Pancreas (tissue), 10 donors: ENCODE measurements at regions not wholly inside any gene's neighbourhood (a gene's known extent, or its start where the extent isn't known, plus 50 kb on each side); places are given as distances from the start of the nearest gene placed in this dataset.

Source experiments
- ATAC-seq, 4 donors: fragments of 200-7000 bp; cut with Tn5 transposase; one replicate each; pipeline versions ENCODE4 v1.8.0 to v1.9.1; 2020; ENCODE audit warnings: mild to moderate bottlenecking in 4 of 4, moderate library complexity in 4 of 4
- DNase-seq, 6 donors: peaks; one replicate each; pipeline ENCODE4 v3.0.0-alpha.2; 2020
- FAIRE-seq: peaks from 2 replicates; lab custom pipeline; 2012; peaks lifted over from hg19 to GRCh38; lab: Jason Lieb, UNC
- H3K27ac ChIP-seq, 4 donors: fragments of 200-600 bp; sonication (generic); 1 replicate in 3 of 4; 2 replicates in 1 of 4; pipeline versions ENCODE4 v1.5.0 to v1.8.0; 2020
- H3K27me3 ChIP-seq, 4 donors: fragments of 200-600 bp; one replicate each; pipeline ENCODE4 v1.8.0; 2021
- H3K36me3 ChIP-seq, 3 donors: fragments of 200-600 bp; sonication (generic) in 1 of 3; one replicate each; pipeline versions ENCODE4 v1.5.0 to v1.8.0; 2020 to 2021
- H3K4me1 ChIP-seq, 3 donors: fragments of 200-600 bp; one replicate each; pipeline ENCODE4 v1.8.0; 2021
- H3K4me3 ChIP-seq, 4 donors: fragments of 200-600 bp; sonication (generic) in 2 of 4; one replicate each; pipeline versions ENCODE4 v1.5.0 to v1.8.0; 2020 to 2021
- H3K9me3 ChIP-seq, 4 donors: fragments of 200-600 bp; one replicate each; pipeline ENCODE4 v1.8.0; 2021
- CTCF ChIP-seq, 4 donors: fragments of 200-600 bp; sonication (generic) in 3 of 4; IDR thresholded peaks; one replicate each; pipeline versions ENCODE4 v1.5.0 to v1.8.0; 2021; ENCODE audit warnings: antibody characterized with exemption in 4 of 4
- WGBS, 2 donors: extraction: QIAGEN DNeasy Blood & Tissue Kit; methylation state at CpG; one replicate each; pipeline ENCODE4 v1.1.7; 2013; 5-methylcytosine and 5-hydroxymethylcytosine counted together
- intact Hi-C, 3 donors: fragments of 100-400 bp; cut with DNase I; formaldehyde crosslinking; loops; one replicate each; pipeline versions ENCODE4 v1.11.1 to v1.14.2; 2022
- donor health status: healthy with polysubstance abuse.
- donor health status: DM: no; HTN: no; CAD: no; lungs with moderate emphysema.
- donor health status: DM: no; HTN: no; CAD: no.
- donor health status: control.
- donor health status: control.
- donor health status: Bipolar disorder and iron deficiency.
- donor health status: DM: yes; HTN: yes; CAD: no.
- donor health status: DM: no; HTN: no; CAD: no.
- donor health status: DM: no; HTN: no; CAD: no.
- donor health status: DM: yes; HTN: yes; CAD: no.

- no peaks in the 10 kb centered on the region for H3K4me1 ChIP-seq
These were observed 266.0 kb upstream of the BTBD3 start for GRCh38 chr20:11651647-11652046.

GRCh38 chr20:11652128-11652527, 265.6 kb upstream of the BTBD3 start:
- Histone ChIP-seq H3K27me3 (no peaks in the 10 kb centered on the region), H3K9me3 (no peaks in the 10 kb centered on the region), H3K36me3 (no peaks in the 10 kb centered on the region), H3K27ac (no peak overlapping the region), H3K4me1 (no peaks in the 10 kb centered on the region), H3K4me3 (no peak overlapping the region)
- no peak for FAIRE-seq
- no peak for ATAC-seq
- intact Hi-C loops = no loop called here
- WGBS, 2 donors = 47 to 49% methylated on average over 3 of the region's 3 CpGs
- TF ChIP-seq CTCF (IDR thresholded peaks at IDR 0.05) = no peak
- no peak for DNase-seq

More at GRCh38 chr20:11651647-11652046, 266.0 kb upstream of the BTBD3 start:
- FAIRE-seq = no peak
- no peak for ATAC-seq
- Histone ChIP-seq H3K4me3 (no peak overlapping the region), H3K27ac (no peak overlapping the region), H3K36me3 (no peaks in the 10 kb centered on the region), H3K9me3 (no peaks in the 10 kb centered on the region), H3K27me3 (no peaks in the 10 kb centered on the region)
- intact Hi-C loops = no loop called here
- TF ChIP-seq CTCF (IDR thresholded peaks at IDR 0.05) = no peak
- DNase-seq = no peak

GRCh38 chr20:11654766-11655165, 262.9 kb upstream of the BTBD3 start:
- 92% methylated on average over 1 of the region's 1 CpG for WGBS, 2 donors
- no peaks in the 10 kb centered on the region for H3K4me1 ChIP-seq
- ATAC-seq = no peak
- H3K4me3 ChIP-seq = no peak overlapping the region
- no peaks in the 10 kb centered on the region for H3K9me3 ChIP-seq
- H3K36me3 ChIP-seq = no peaks in the 10 kb centered on the region
- no peak for TF ChIP-seq CTCF (IDR thresholded peaks at IDR 0.05)
- intact Hi-C loops = no loop called here
- H3K27ac ChIP-seq = no peak overlapping the region
- no peak for FAIRE-seq
- no peak for DNase-seq
- H3K27me3 ChIP-seq = no peaks in the 10 kb centered on the region

GRCh38 chr20:11660673-11661072, 257.0 kb upstream of the BTBD3 start:
- Histone ChIP-seq H3K27ac (no peak overlapping the region), H3K9me3 (no peaks in the 10 kb centered on the region), H3K4me3 (no peak overlapping the region), H3K27me3 (no peaks in the 10 kb centered on the region), H3K4me1 (peaks cover 0 to 6% (median 3%) of the 10 kb centered on the region in 3 donors), H3K36me3 (no peaks in the 10 kb centered on the region)
- DNase-seq = no peak
- intact Hi-C loops = no loop called here
- 15 to 32% methylated on average over 3 of the region's 3 CpGs for WGBS, 2 donors
- FAIRE-seq = no peak
- TF ChIP-seq CTCF (IDR thresholded peaks at IDR 0.05) = no peak
- ATAC-seq = peak in 1 of 4 donors; percentile 30

DNA sequence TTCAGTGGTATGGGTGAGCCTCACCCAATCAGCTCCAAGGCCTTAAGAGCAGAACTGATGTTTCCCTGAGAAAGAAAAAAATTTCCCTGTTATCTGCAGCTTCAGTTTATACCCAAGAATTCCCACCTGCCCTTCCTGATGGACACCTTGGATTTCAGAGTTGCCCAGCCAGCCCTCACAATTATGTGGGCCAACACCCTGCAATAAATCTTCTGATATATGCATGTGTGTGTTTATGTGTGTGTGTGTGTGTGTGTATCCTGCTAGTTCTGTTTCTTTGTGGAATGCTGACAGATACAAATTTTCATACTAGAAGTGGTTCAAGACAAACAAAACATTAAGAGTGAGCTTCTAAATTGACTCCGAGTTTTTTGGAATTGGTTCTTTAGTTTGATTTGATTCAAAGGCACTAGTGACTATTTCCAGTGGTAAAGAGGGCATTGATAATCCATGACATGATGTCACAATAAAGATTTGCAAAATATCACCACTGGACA, 246.6 kb upstream of the BTBD3 start:
- no peaks in the 10 kb centered on the region for H3K9me3 ChIP-seq
- no peaks in the 10 kb centered on the region for H3K27me3 ChIP-seq
- no peaks in the 10 kb centered on the region for H3K4me1 ChIP-seq
- intact Hi-C loops = no loop called here
- FAIRE-seq = no peak
- H3K27ac ChIP-seq = no peak overlapping the region
- no peak for ATAC-seq
- 30 to 53% methylated on average over 1 of the region's 1 CpG for WGBS, 2 donors
- no peak for DNase-seq
- no peaks in the 10 kb centered on the region for H3K36me3 ChIP-seq
- H3K4me3 ChIP-seq = no peak overlapping the region
- TF ChIP-seq CTCF (IDR thresholded peaks at IDR 0.05) = no peak
